ENCODE measurements at regions not wholly inside any gene's neighbourhood (a gene's known extent, or its start where the extent isn't known, plus 50 kb on each side); places are given as distances from the start of the nearest gene placed in this dataset.

- H3K79me2 ChIP-seq (ENCODE audit: insufficient read depth, low read length), result no peaks in the 10 kb centered on the region
- ATAC-seq, result no peak
- H2AFZ ChIP-seq (ENCODE audit: low read depth, low read length, poor library complexity, severe bottlenecking), result no peak overlapping the region
- intact Hi-C loops (cut with micrococcal nuclease), result no loop called here
- no peak for DNase-seq (ENCODE audit: low read depth, low spot score)
- POLR2A ChIA-PET, result no interaction called here
- 0 out of 2 replicates have a peak, but pooled peaks cover 9% of the 10 kb centered on the region for H3K27me3 ChIP-seq (ENCODE audit: insufficient read depth, low read length)
- no TSS peak for BruUV-seq (replicated peaks)
- H3K36me3 ChIP-seq (ENCODE audit: control insufficient read depth in 1 of 2, insufficient read depth in 2 of 2, low read length in 2 of 2), result no peaks in the 10 kb centered on the region
- H3K27ac ChIP-seq (ENCODE audit: low read depth, low read length), result no peak overlapping the region
- CTCF ChIA-PET, result no interaction called here
- H3K9me2 ChIP-seq (ENCODE audit: insufficient read depth), result no peaks in the 10 kb centered on the region
- H4K20me1 ChIP-seq (ENCODE audit: insufficient read depth), result no peaks in the 10 kb centered on the region
- H3K9me3 ChIP-seq (ENCODE audit: control insufficient read depth in 1 of 2, insufficient read depth in 1 of 2, low read depth in 1 of 2, low read length in 2 of 2), result no peaks in the 10 kb centered on the region
- H3K9ac ChIP-seq (ENCODE audit: low read length), result no peak overlapping the region
- RAD21 ChIA-PET (ENCODE audit: low non-redundant PET in 1 of 2, low total read pairs in 2 of 2, uncharacterized antibody in 2 of 2, unreplicated experiment in 2 of 2), result no interaction called here
- no peak overlapping the region for H3K4me3 ChIP-seq (replicated peaks in 1 of 2; ENCODE audit: low read depth in 1 of 2, low read length in 2 of 2)
- H3K4me1 ChIP-seq (ENCODE audit: control insufficient read depth in 1 of 2, insufficient read depth in 2 of 2, low read length in 2 of 2), result no peaks in the 10 kb centered on the region
- TF ChIP-seq SRF (IDR thresholded peaks at IDR 0.05; ENCODE audit: low read depth), result no peak
- no peak for TF ChIP-seq CEBPB (IDR thresholded peaks at IDR 0.05; ENCODE audit: low read depth)
- no peak for TF ChIP-seq MAX (IDR thresholded peaks at IDR 0.05)
- TF ChIP-seq SP1 (IDR thresholded peaks at IDR 0.05; ENCODE audit: low read depth), result no peak
- TF ChIP-seq TCF7L2 (IDR thresholded peaks at IDR 0.05; ENCODE audit: borderline replicate concordance, extremely low read depth, insufficient read depth, insufficient read length), result no peak
- TF ChIP-seq EZH2phosphoT487 (IDR thresholded peaks at IDR 0.05; ENCODE audit: borderline replicate concordance), result no peak
- no peak for TF ChIP-seq ZNF274 (IDR thresholded peaks at IDR 0.05; ENCODE audit: low read depth, low read length)
- no peak for TF ChIP-seq ZBTB33 (IDR thresholded peaks at IDR 0.05; ENCODE audit: extremely low read depth, insufficient replicate concordance, low read length)
- no peak for TF ChIP-seq EGR1 (IDR thresholded peaks at IDR 0.05; ENCODE audit: low read depth)
- TF ChIP-seq POLR2A (IDR thresholded peaks at IDR 0.05; ENCODE audit: borderline replicate concordance, extremely low read depth, insufficient read depth, insufficient read length), result no peak
- TF ChIP-seq ZFX (IDR thresholded peaks at IDR 0.05), result no peak
- no peak for TF ChIP-seq CBX3 (IDR thresholded peaks at IDR 0.05; ENCODE audit: low read depth)
- no peak for TF ChIP-seq SIN3A (IDR thresholded peaks at IDR 0.05; ENCODE audit: low read depth)
- no peak for TF ChIP-seq ELF1 (IDR thresholded peaks at IDR 0.05; ENCODE audit: borderline replicate concordance, low read depth)
- no peak for TF ChIP-seq CTCF (IDR thresholded peaks at IDR 0.05 in 2 of 3, conservative IDR thresholded peaks at IDR 0.05 in 1 of 3; ENCODE audit: borderline replicate concordance in 1 of 3, insufficient read depth in 1 of 3, low read depth in 2 of 3, low read length in 2 of 3)
- TF ChIP-seq JUND (IDR thresholded peaks at IDR 0.05), result no peak
- H3K4me2 ChIP-seq (ENCODE audit: low read length), result no peak overlapping the region
Observed at GRCh38 chr12:114835031-114835430, 151.1 kb upstream of the TBX3 start.

Data from HCT116 (cell line).